OCI-LY1 (cell line): ENCODE measurements at regions not wholly inside any gene's neighbourhood (a gene's known extent, or its start where the extent isn't known, plus 50 kb on each side); places are given as distances from the start of the nearest gene placed in this dataset.

Experiments
- CTCF ChIP-seq: fragments of 200-600 bp; sonication (generic), shearing (Covaris generic); IDR thresholded peaks from 2 replicates; pipeline ENCODE4 v1.5.1; 2017; ENCODE audit warnings: mild to moderate bottlenecking, antibody characterized with exemption, low read length, moderate library complexity, mixed read lengths
- EZH2 ChIP-seq: fragments of 200-600 bp; sonication (generic), shearing (Covaris generic); IDR thresholded peaks from 2 replicates; pipeline ENCODE4 v1.8.0; 2017; ENCODE audit warnings: borderline replicate concordance, mixed run types, mild to moderate bottlenecking, antibody characterized with exemption, low read length, moderate library complexity, mixed read lengths

- TF ChIP-seq CTCF: no peak
- TF ChIP-seq EZH2: no peak
Observed at GRCh38 chr4:144284026-144284425, 143.5 kb upstream of the GYPA start.
